Fibroblast of lung (primary cell): ENCODE measurements at regions not wholly inside any gene's neighbourhood (a gene's known extent, or its start where the extent isn't known, plus 50 kb on each side); places are given as distances from the start of the nearest gene placed in this dataset.

ENCODE experiments used
- DNase-seq, 2 donors: peaks; one replicate each; pipeline versions ENCODE4 v3.0.0 to v3.0.0-alpha.2; 2010; ENCODE audit warnings: low read depth in 2 of 2
- H2AFZ ChIP-seq: 2 replicates; pipeline ENCODE4 v1.5.1; 2012; ENCODE audit warnings: low read length, control low read depth, inconsistent platforms
- H3K27ac ChIP-seq: 2 replicates; pipeline ENCODE4 v1.5.1; 2011; ENCODE audit warnings: low read length, control low read depth; ENCODE audit not compliant: insufficient read depth
- H3K27me3 ChIP-seq: 2 replicates; pipeline ENCODE4 v1.5.1; 2011; ENCODE audit warnings: mild to moderate bottlenecking, low read length; ENCODE audit not compliant: control insufficient read depth, insufficient read depth
- H3K36me3 ChIP-seq: 2 replicates; pipeline ENCODE4 v1.5.1; 2011; ENCODE audit warnings: low read length; ENCODE audit not compliant: control insufficient read depth, insufficient read depth
- H3K4me1 ChIP-seq: 2 replicates; pipeline ENCODE4 v1.5.1; 2011; ENCODE audit warnings: low read length; ENCODE audit not compliant: control insufficient read depth, insufficient read depth; ENCODE audit errors: extremely low read depth
- H3K4me2 ChIP-seq: 2 replicates; pipeline ENCODE4 v1.5.1; 2011; ENCODE audit warnings: low read length, control low read depth; ENCODE audit not compliant: insufficient read depth; ENCODE audit errors: extremely low read depth
- H3K4me3 ChIP-seq, 4 experiments: fragments of 200-600 bp in 1 of 4; sonication (generic) in 1 of 4; replicated peaks in 1 of 4; 2 replicates each; pipeline ENCODE4 v1.5.1; 2011 to 2016; ENCODE audit warnings: low read length in 4 of 4, low read depth in 3 of 4, mild to moderate bottlenecking in 3 of 4, control low read depth in 2 of 4, inconsistent platforms in 1 of 4, mixed read lengths in 1 of 4; ENCODE audit not compliant: insufficient read depth in 1 of 4; ENCODE audit errors: control extremely low read depth in 1 of 4
- H3K79me2 ChIP-seq: 2 replicates; pipeline ENCODE4 v1.5.1; 2012; ENCODE audit warnings: mild to moderate bottlenecking, low read length, inconsistent platforms; ENCODE audit not compliant: control insufficient read depth, insufficient read depth
- H3K9ac ChIP-seq: 2 replicates; pipeline ENCODE4 v1.5.1; 2011; ENCODE audit warnings: mild to moderate bottlenecking, low read length, control low read depth; ENCODE audit not compliant: insufficient read depth
- H3K9me3 ChIP-seq: 2 replicates; pipeline ENCODE4 v1.5.1; 2012; ENCODE audit warnings: low read depth, low read length; ENCODE audit not compliant: control insufficient read depth, insufficient read depth
- H4K20me1 ChIP-seq: 2 replicates; pipeline ENCODE4 v1.5.1; 2011; ENCODE audit warnings: low read length; ENCODE audit not compliant: control insufficient read depth, insufficient read depth; ENCODE audit errors: extremely low read depth
- CTCF ChIP-seq, 2 donors: IDR thresholded peaks in 1 of 2; conservative IDR thresholded peaks in 1 of 2; 1 replicate in 1 of 2; 2 replicates in 1 of 2; pipeline ENCODE4 v1.5.1; 2011 to 2012; ENCODE audit warnings: low read length in 2 of 2, control low read depth in 1 of 2, inconsistent platforms in 1 of 2, low read depth in 1 of 2, mild to moderate bottlenecking in 1 of 2
- EZH2 ChIP-seq: IDR thresholded peaks from 2 replicates; pipeline ENCODE4 v1.5.1; 2012; ENCODE audit warnings: low read length, control low read depth, mild to moderate bottlenecking; ENCODE audit errors: missing control alignments

- H3K9me3 ChIP-seq: no peaks in the 10 kb centered on the region
- no peaks in the 10 kb centered on the region for H3K27me3 ChIP-seq
- no peak overlapping the region for H3K9ac ChIP-seq
- no peak overlapping the region for H3K27ac ChIP-seq
- no peak overlapping the region for H3K4me2 ChIP-seq
- no peaks in the 10 kb centered on the region for H3K79me2 ChIP-seq
- H2AFZ ChIP-seq: no peak overlapping the region
- H3K36me3 ChIP-seq: no peaks in the 10 kb centered on the region
- no peaks in the 10 kb centered on the region for H4K20me1 ChIP-seq
- no peak for TF ChIP-seq EZH2
- no peak for TF ChIP-seq CTCF (conservative IDR thresholded peaks at IDR 0.05 in 1 of 2, IDR thresholded peaks at IDR 0.05 in 1 of 2; ENCODE audit: low read depth in 1 of 2, low read length in 2 of 2)
- no peak for DNase-seq
- no peak overlapping the region for H3K4me3 ChIP-seq
- no peaks in the 10 kb centered on the region for H3K4me1 ChIP-seq
Measured at GRCh38 chr16:85276258-85276657, 164.0 kb upstream of the CIBAR2 start.

GRCh38 chr16:85276721-85277120 lies 164.4 kb upstream of the CIBAR2 start:
- Histone ChIP-seq H3K27ac (no peak overlapping the region), H3K36me3 (no peaks in the 10 kb centered on the region), H2AFZ (no peak overlapping the region), H4K20me1 (no peaks in the 10 kb centered on the region), H3K27me3 (no peaks in the 10 kb centered on the region), H3K9me3 (no peaks in the 10 kb centered on the region), H3K79me2 (no peaks in the 10 kb centered on the region), H3K4me2 (no peak overlapping the region), H3K9ac (no peak overlapping the region), H3K4me1 (no peaks in the 10 kb centered on the region), H3K4me3 (no peak overlapping the region)
- TF ChIP-seq CTCF (conservative IDR thresholded peaks at IDR 0.05 in 1 of 2, IDR thresholded peaks at IDR 0.05 in 1 of 2; ENCODE audit: low read depth in 1 of 2, low read length in 2 of 2) (no peak), EZH2 (no peak)
- DNase-seq: no peak

- no peaks in the 10 kb centered on the region for H3K36me3 ChIP-seq
- H3K4me1 ChIP-seq: no peaks in the 10 kb centered on the region
- H3K79me2 ChIP-seq: no peaks in the 10 kb centered on the region
- H3K4me3 ChIP-seq: no peak overlapping the region
- DNase-seq: no peak
- H3K27ac ChIP-seq: no peak overlapping the region
- no peaks in the 10 kb centered on the region for H3K9me3 ChIP-seq
- no peaks in the 10 kb centered on the region for H3K27me3 ChIP-seq
- H2AFZ ChIP-seq: no peak overlapping the region
- TF ChIP-seq EZH2 (no peak), CTCF (conservative IDR thresholded peaks at IDR 0.05 in 1 of 2, IDR thresholded peaks at IDR 0.05 in 1 of 2; ENCODE audit: low read depth in 1 of 2, low read length in 2 of 2) (no peak)
- no peak overlapping the region for H3K4me2 ChIP-seq
- no peak overlapping the region for H3K9ac ChIP-seq
- no peaks in the 10 kb centered on the region for H4K20me1 ChIP-seq
Measured at GRCh38 chr16:85278839-85279238, 166.6 kb upstream of the CIBAR2 start.
